HepG2 (cell line): ENCODE measurements at regions not wholly inside any gene's neighbourhood (a gene's known extent, or its start where the extent isn't known, plus 50 kb on each side); places are given as distances from the start of the nearest gene placed in this dataset.

Source experiments
- ATAC-seq: fragments of 200-7000 bp; cut with Tn5 transposase; 3 replicates; pipeline ENCODE4 v1.9.1; 2020; ENCODE audit warnings: mild to moderate bottlenecking, moderate library complexity
- BruUV-seq: library from RNA; stranded (reverse); fragments of 400-500 nt; replicated peaks from 2 replicates; lab custom pipeline; 2021; lab: Mats Ljungman, UMichigan
- CTCF ChIA-PET: fragments of 300-600 bp; formaldehyde crosslinking; extraction: SDS; loops from one replicate; lab custom pipeline; 2021; ENCODE audit warnings: low total read pairs, inconsistent platforms, low intra/inter-chr PET ratio; lab: Yijun Ruan, JAX
- POLR2A ChIA-PET: fragments of 350-600 bp; sonication (Branson Sonifier 250); formaldehyde crosslinking; loops from one replicate; lab custom pipeline; 2020; ENCODE audit warnings: antibody characterized with exemption, inconsistent platforms; lab: Yijun Ruan, JAX
- DNase-seq: peaks from one replicate; pipeline ENCODE4 v3.0.0-alpha.2; 2015; ENCODE audit warnings: low spot score
- FAIRE-seq: peaks from 3 replicates; lab custom pipeline; 2011; peaks lifted over from hg19 to GRCh38; lab: Jason Lieb, UNC
- H2AFZ ChIP-seq: one replicate; pipeline ENCODE4 v1.6.1; 2011; ENCODE audit warnings: low read length, inconsistent platforms
- H3K27ac ChIP-seq: fragments of 300-600 bp; 3 replicates; pipeline ENCODE4 v1.8.0; 2011; ENCODE audit warnings: mixed run types, mild to moderate bottlenecking, mixed read lengths, low read length, inconsistent platforms; ENCODE audit not compliant: insufficient read depth; ENCODE audit errors: extremely low read length
- H3K27me3 ChIP-seq, 2 experiments: fragments of 200-600 bp in 1 of 2; 2 replicates in 1 of 2; 3 replicates in 1 of 2; pipeline versions ENCODE4 v1.6.0 to v1.8.0; 2011; ENCODE audit warnings: low read length in 2 of 2, mild to moderate bottlenecking in 2 of 2, moderate library complexity in 2 of 2, inconsistent platforms in 1 of 2; ENCODE audit not compliant: insufficient read depth in 2 of 2, control insufficient read depth in 1 of 2
- H3K36me3 ChIP-seq, 2 experiments: fragments of 200-600 bp in 1 of 2; replicated peaks in 1 of 2; 2 replicates in 1 of 2; 3 replicates in 1 of 2; pipeline versions ENCODE4 v1.5.1 to v1.8.0; 2011; ENCODE audit warnings: low read length in 2 of 2, inconsistent platforms in 1 of 2; ENCODE audit not compliant: insufficient read depth in 2 of 2, control insufficient read depth in 1 of 2
- H3K4me1 ChIP-seq: 2 replicates; pipeline ENCODE4 v1.5.1; 2012; ENCODE audit warnings: low read length, inconsistent platforms; ENCODE audit not compliant: insufficient read depth
- H3K4me2 ChIP-seq: 2 replicates; pipeline ENCODE4 v1.6.0; 2011; ENCODE audit warnings: low read depth, low read length, inconsistent platforms
- H3K4me3 ChIP-seq, 3 experiments: fragments of 200-600 bp in 1 of 3; sonication (generic), shearing (Covaris generic) in 1 of 3; replicated peaks in 1 of 3; 2 replicates each; pipeline ENCODE4 v1.5.1; 2011 to 2016; ENCODE audit warnings: low read length in 3 of 3, inconsistent platforms in 2 of 3, low read depth in 2 of 3, mild to moderate bottlenecking in 2 of 3, control low read depth in 1 of 3, mixed read lengths in 1 of 3; ENCODE audit not compliant: insufficient read depth in 1 of 3
- H3K79me2 ChIP-seq: one replicate; pipeline ENCODE4 v1.6.1; 2011; ENCODE audit warnings: low read length, inconsistent platforms; ENCODE audit not compliant: insufficient read depth
- H3K9ac ChIP-seq: 2 replicates; pipeline ENCODE4 v1.6.0; 2011; ENCODE audit warnings: mild to moderate bottlenecking, low read depth, low read length, inconsistent platforms; ENCODE audit not compliant: insufficient read depth
- H3K9me3 ChIP-seq: 2 replicates; pipeline ENCODE4 v1.5.1; 2012; ENCODE audit warnings: mild to moderate bottlenecking, low read length
- H4K20me1 ChIP-seq: 2 replicates; pipeline ENCODE4 v1.6.0; 2011; ENCODE audit warnings: inconsistent platforms, mild to moderate bottlenecking, low read length, moderate library complexity; ENCODE audit not compliant: insufficient read depth
- BCL6 ChIP-seq: IDR thresholded peaks from 2 replicates; pipeline ENCODE4 v1.6.1; 2016; ENCODE audit warnings: missing genetic modification reagents, missing compliant biosample characterization
- HDAC2 ChIP-seq: sonication (generic); formaldehyde crosslinking; IDR thresholded peaks from 2 replicates; pipeline ENCODE4 v1.4.0; 2020; ENCODE audit warnings: missing genetic modification reagents
- HOMEZ ChIP-seq: IDR thresholded peaks from 2 replicates; pipeline ENCODE4 v1.6.1; 2016; ENCODE audit warnings: low read depth
- NFE2 ChIP-seq: sonication (generic); formaldehyde crosslinking; IDR thresholded peaks from 2 replicates; pipeline ENCODE4 v1.4.0; 2020; ENCODE audit warnings: missing genetic modification reagents
- ZBTB34 ChIP-seq: sonication (generic); formaldehyde crosslinking; IDR thresholded peaks from 2 replicates; pipeline ENCODE4 v1.8.0; 2022; ENCODE audit warnings: mild to moderate bottlenecking, missing genetic modification reagents
- ZNF543 ChIP-seq: sonication (generic); formaldehyde crosslinking; IDR thresholded peaks from 2 replicates; pipeline ENCODE4 v1.4.0; 2020; ENCODE audit warnings: mild to moderate bottlenecking, missing genetic modification reagents
- ZNF607 ChIP-seq: sonication (generic); formaldehyde crosslinking; IDR thresholded peaks from 2 replicates; pipeline ENCODE4 v1.5.1; 2020; ENCODE audit warnings: missing genetic modification reagents, mild to moderate bottlenecking, borderline replicate concordance
- WGBS: methylation state at CpG from one replicate; pipeline ENCODE4 v1.1.6; 2017; ENCODE audit warnings: low lambda C conversion rate; 5-methylcytosine and 5-hydroxymethylcytosine counted together
- in situ Hi-C: cut with HindIII; loops from 2 replicates; pipeline ENCODE4 v1.10.0; 2017; ENCODE audit warnings: low pct_unique_long_range_greater_than_20kb; ENCODE audit not compliant: extremely low pct_ligation_motif_present
- intact Hi-C: fragments of 100-400 bp; cut with micrococcal nuclease; formaldehyde crosslinking; loops from one replicate; pipeline ENCODE4 v1.10.0; 2022; ENCODE audit not compliant: unreplicated experiment
- TF ChIP-seq, protein P1 (sequence below): sonication (generic); formaldehyde crosslinking; IDR thresholded peaks from 2 replicates; pipeline ENCODE4 v1.8.0; 2022; ENCODE audit warnings: mild to moderate bottlenecking, missing genetic modification reagents, borderline replicate concordance
- TF ChIP-seq, protein P2 (sequence below): sonication (generic); formaldehyde crosslinking; conservative IDR thresholded peaks from 2 replicates; pipeline ENCODE4 v1.4.0; 2020; ENCODE audit warnings: missing genetic modification reagents

GRCh38 chr12:16854465-16854864 lies 248.5 kb upstream of the LMO3 start (continued):
- no peak for TF ChIP-seq HOMEZ
- no peak for TF ChIP-seq BCL6
- no peak for TF ChIP-seq ZBTB34 (CRISPR knock-in tag)

DNA sequence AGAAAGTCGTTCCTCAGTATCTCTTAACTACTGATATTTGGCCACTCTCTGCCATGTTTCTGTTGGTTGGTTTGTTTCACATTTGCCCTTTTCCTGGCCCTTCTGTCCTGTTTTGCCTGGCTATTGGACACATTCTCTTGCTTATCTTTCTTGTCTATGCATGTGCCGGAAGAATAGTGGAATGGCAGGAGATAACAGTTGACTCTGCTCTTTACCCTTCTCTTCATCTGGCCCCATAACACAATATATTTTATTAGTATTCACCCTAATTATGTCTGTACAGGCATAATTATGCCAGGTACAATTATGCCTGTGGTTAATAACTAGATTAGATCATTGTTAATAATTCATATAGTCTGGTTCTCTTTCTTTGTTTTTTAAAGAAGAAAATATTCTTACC lies 243.5 kb upstream of the LMO3 start:
- ChIA-PET POLR2A (no interaction called here), CTCF (no interaction called here)
- in situ Hi-C loops = no loop called here
- BruUV-seq = no TSS peak
- FAIRE-seq = no peak
- H3K27ac ChIP-seq = no peak overlapping the region
- H3K36me3 ChIP-seq = no peaks in the 10 kb centered on the region
- H3K4me3 ChIP-seq = no peak overlapping the region; a peak in 1 of 6 replicates
- no peak for DNase-seq
- H3K79me2 ChIP-seq = no peaks in the 10 kb centered on the region
- 8% methylated on average over 2 of the region's 2 CpGs for WGBS
- H2AFZ ChIP-seq = no peak overlapping the region
- H3K9me3 ChIP-seq = no peaks in the 10 kb centered on the region
- intact Hi-C loops = no loop called here
- H3K27me3 ChIP-seq = no peaks in the 10 kb centered on the region
- TF ChIP-seq, protein P1, sequence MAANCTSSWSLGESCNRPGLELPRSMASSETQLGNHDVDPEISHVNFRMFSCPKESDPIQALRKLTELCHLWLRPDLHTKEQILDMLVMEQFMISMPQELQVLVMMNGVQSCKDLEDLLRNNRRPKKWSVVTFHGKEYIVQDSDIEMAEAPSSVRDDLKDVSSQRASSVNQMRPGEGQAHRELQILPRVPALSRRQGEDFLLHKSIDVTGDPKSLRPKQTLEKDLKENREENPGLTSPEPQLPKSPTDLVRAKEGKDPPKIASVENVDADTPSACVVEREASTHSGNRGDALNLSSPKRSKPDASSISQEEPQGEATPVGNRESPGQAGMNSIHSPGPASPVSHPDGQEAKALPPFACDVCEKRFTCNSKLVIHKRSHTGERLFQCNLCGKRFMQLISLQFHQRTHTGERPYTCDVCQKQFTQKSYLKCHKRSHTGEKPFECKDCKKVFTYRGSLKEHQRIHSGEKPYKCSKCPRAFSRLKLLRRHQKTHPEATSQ (CRISPR knock-in tag) = no peak
- TF ChIP-seq HDAC2 (no peak), NFE2 (CRISPR knock-in tag) (no peak), ZNF607 (no peak), ZNF543 (no peak)
- TF ChIP-seq, protein P2, sequence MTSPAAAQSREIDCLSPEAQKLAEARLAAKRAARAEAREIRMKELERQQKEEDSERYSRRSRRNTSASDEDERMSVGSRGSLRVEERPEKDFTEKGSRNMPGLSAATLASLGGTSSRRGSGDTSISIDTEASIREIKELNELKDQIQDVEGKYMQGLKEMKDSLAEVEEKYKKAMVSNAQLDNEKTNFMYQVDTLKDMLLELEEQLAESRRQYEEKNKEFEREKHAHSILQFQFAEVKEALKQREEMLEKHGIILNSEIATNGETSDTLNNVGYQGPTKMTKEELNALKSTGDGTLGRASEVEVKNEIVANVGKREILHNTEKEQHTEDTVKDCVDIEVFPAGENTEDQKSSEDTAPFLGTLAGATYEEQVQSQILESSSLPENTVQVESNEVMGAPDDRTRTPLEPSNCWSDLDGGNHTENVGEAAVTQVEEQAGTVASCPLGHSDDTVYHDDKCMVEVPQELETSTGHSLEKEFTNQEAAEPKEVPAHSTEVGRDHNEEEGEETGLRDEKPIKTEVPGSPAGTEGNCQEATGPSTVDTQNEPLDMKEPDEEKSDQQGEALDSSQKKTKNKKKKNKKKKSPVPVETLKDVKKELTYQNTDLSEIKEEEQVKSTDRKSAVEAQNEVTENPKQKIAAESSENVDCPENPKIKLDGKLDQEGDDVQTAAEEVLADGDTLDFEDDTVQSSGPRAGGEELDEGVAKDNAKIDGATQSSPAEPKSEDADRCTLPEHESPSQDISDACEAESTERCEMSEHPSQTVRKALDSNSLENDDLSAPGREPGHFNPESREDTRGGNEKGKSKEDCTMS (CRISPR knock-in tag) = no peak
- H3K4me1 ChIP-seq = no peaks in the 10 kb centered on the region
- no peak overlapping the region for H3K9ac ChIP-seq
- no peak overlapping the region for H3K4me2 ChIP-seq
- no peaks in the 10 kb centered on the region for H4K20me1 ChIP-seq
- no peak for ATAC-seq
